ENCODE measurements at regions not wholly inside any gene's neighbourhood (a gene's known extent, or its start where the extent isn't known, plus 50 kb on each side); places are given as distances from the start of the nearest gene placed in this dataset.

GRCh38 chr18:41038071-41038470 is 917.0 kb upstream of the PIK3C3 start:
- Histone ChIP-seq H3K27ac (ENCODE audit: low read depth, low read length) (no peak overlapping the region), H3K4ac (replicated peaks; ENCODE audit: insufficient read length, low read depth, low read length) (no peak overlapping the region), H3K9ac (replicated peaks in 1 of 4; ENCODE audit: extremely low read depth in 1 of 4, low read depth in 3 of 4, low read length in 3 of 4) (no peak overlapping the region), H2AK5ac (ENCODE audit: low read depth, low read length) (no peak overlapping the region), H3K14ac (ENCODE audit: insufficient read length) (no peak overlapping the region), H3K79me2 (ENCODE audit: control insufficient read depth in 1 of 2, insufficient read depth in 2 of 2, low read length in 2 of 2) (no peaks in the 10 kb centered on the region), H3K36me3 (ENCODE audit: control insufficient read depth in 2 of 4, insufficient read depth in 4 of 4, low read length in 3 of 4) (no peaks in the 10 kb centered on the region), H2BK20ac (ENCODE audit: low read length) (no peak overlapping the region), H3K4me3 (ENCODE audit: extremely low read depth in 1 of 4, insufficient read depth in 2 of 4, low read depth in 3 of 4, low read length in 4 of 4) (no peak overlapping the region), H2BK15ac (ENCODE audit: low read length) (no peak overlapping the region), H3K4me1 (replicated peaks in 1 of 4; ENCODE audit: control insufficient read depth in 3 of 4, insufficient read depth in 4 of 4, low read length in 3 of 4) (no peaks in the 10 kb centered on the region), H3K9me3 (ENCODE audit: insufficient read depth in 2 of 2, low read depth in 1 of 2, low read length in 1 of 2) (no peaks in the 10 kb centered on the region), H3K27me3 (replicated peaks in 1 of 4; ENCODE audit: control insufficient read depth in 3 of 4, extremely low read depth in 1 of 4, insufficient read depth in 3 of 4, low read length in 3 of 4) (no peaks in the 10 kb centered on the region), H4K20me1 (replicated peaks in 1 of 2; ENCODE audit: control insufficient read depth in 1 of 2, insufficient read depth in 2 of 2, low read length in 2 of 2) (no peaks in the 10 kb centered on the region), H3K79me1 (ENCODE audit: low read depth, low read length) (no peaks in the 10 kb centered on the region), H3K18ac (ENCODE audit: extremely low read depth, low read length) (no peak overlapping the region), H2BK120ac (replicated peaks; ENCODE audit: low read depth, low read length) (no peak overlapping the region), H2BK12ac (ENCODE audit: low read depth, low read length) (no peak overlapping the region), H2BK5ac (ENCODE audit: low read depth, low read length) (no peak overlapping the region), H2AFZ (ENCODE audit: low read length) (no peak overlapping the region), H4K91ac (replicated peaks; ENCODE audit: insufficient read length, low read length) (no peak overlapping the region), H4K5ac (ENCODE audit: insufficient read length, low read depth, low read length) (no peak overlapping the region), H4K8ac (ENCODE audit: extremely low read depth, insufficient read depth, low read length) (no peak overlapping the region), H3K4me2 (ENCODE audit: insufficient read depth in 1 of 2, low read depth in 2 of 2, low read length in 2 of 2) (no peak overlapping the region), H3K23ac (ENCODE audit: insufficient read length) (no peak overlapping the region), H3K23me2 (ENCODE audit: low read depth, low read length) (no peaks in the 10 kb centered on the region), H3K56ac (replicated peaks; ENCODE audit: insufficient read length, low read depth, low read length) (no peak overlapping the region)
- CTCF ChIA-PET (ENCODE audit: partially characterized antibody): no interaction called here
- POLR2A ChIA-PET (ENCODE audit: partially characterized antibody): no interaction called here
- DNase-seq (ENCODE audit: low read depth in 1 of 2, low spot score in 2 of 2) (no peak), FAIRE-seq (no peak)
- 91% methylated on average over 1 of the region's 1 CpG; no CpG with 5 or more reads in 1 of the 2 experiments for WGBS, 2 experiments (ENCODE audit: extremely low coverage in 1 of 2, insufficient coverage in 1 of 2, insufficient read length in 1 of 2, insufficient replicate concordance in 2 of 2, low coverage in 1 of 2, low lambda C conversion rate in 2 of 2, missing lambda C conversion rate in 1 of 2)
- TF ChIP-seq KDM1A (IDR thresholded peaks at IDR 0.05; ENCODE audit: borderline replicate concordance, low read length) (no peak), RNF2 (IDR thresholded peaks at IDR 0.05; ENCODE audit: borderline replicate concordance, low read depth, low read length, missing control alignments, poor library complexity, severe bottlenecking) (no peak), GABPA (IDR thresholded peaks at IDR 0.05; ENCODE audit: borderline replicate concordance, insufficient read depth, low read length) (no peak), ZNF274 (IDR thresholded peaks at IDR 0.05; ENCODE audit: borderline replicate concordance, extremely low read depth, low read length) (no peak), KDM5A (IDR thresholded peaks at IDR 0.05; ENCODE audit: low read length) (no peak), CREB1 (IDR thresholded peaks at IDR 0.05) (no peak), ASH2L (IDR thresholded peaks at IDR 0.05; ENCODE audit: low read length) (no peak), TBP (IDR thresholded peaks at IDR 0.05; ENCODE audit: low read depth, low read length) (no peak)

Data from H1 (cell line).